Psoas muscle (tissue), 7 donors: ENCODE measurements at regions not wholly inside any gene's neighbourhood (a gene's known extent, or its start where the extent isn't known, plus 50 kb on each side); places are given as distances from the start of the nearest gene placed in this dataset.
"Not testable (repeated sequence)": the region's sequence is repeated elsewhere in the genome, so short reads cannot be mapped to it uniquely, and the experiment has no call there.

Source experiments
- ATAC-seq, 4 donors: fragments of 200-7000 bp; cut with Tn5 transposase; one replicate each; pipeline ENCODE4 v1.9.1; 2020; ENCODE audit warnings: moderate library complexity in 3 of 4, mild to moderate bottlenecking in 2 of 4
- DNase-seq, 2 donors: peaks; one replicate each; pipeline ENCODE4 v3.0.0-alpha.2; 2020
- H3K27ac ChIP-seq: fragments of 200-600 bp; one replicate; pipeline ENCODE4 v1.8.0; 2022
- H3K27me3 ChIP-seq, 3 donors: fragments of 200-600 bp in 1 of 3; one replicate each; pipeline versions ENCODE4 v1.6.1 to v1.8.0; 2013 to 2022; ENCODE audit warnings: low read length in 2 of 3, mild to moderate bottlenecking in 2 of 3, moderate library complexity in 1 of 3; ENCODE audit not compliant: insufficient read depth in 3 of 3
- H3K36me3 ChIP-seq, 2 donors: fragments of 200-600 bp in 1 of 2; one replicate each; pipeline versions ENCODE4 v1.6.1 to v1.8.0; 2013 to 2022; ENCODE audit warnings: low read depth in 1 of 2, mild to moderate bottlenecking in 1 of 2, moderate library complexity in 1 of 2; ENCODE audit not compliant: insufficient read depth in 1 of 2
- H3K4me1 ChIP-seq: fragments of 200-600 bp; one replicate; pipeline ENCODE4 v1.8.0; 2022
- H3K4me3 ChIP-seq: fragments of 200-600 bp; one replicate; pipeline ENCODE4 v1.8.0; 2022; ENCODE audit warnings: mild to moderate bottlenecking
- H3K9me3 ChIP-seq: fragments of 200-600 bp; one replicate; pipeline ENCODE4 v1.8.0; 2022
- CTCF ChIP-seq: fragments of 200-600 bp; IDR thresholded peaks from one replicate; pipeline ENCODE4 v1.8.0; 2022; ENCODE audit warnings: antibody characterized with exemption
- WGBS, 3 donors: extraction: QIAGEN DNeasy Blood & Tissue Kit; methylation state at CpG; one replicate each; pipeline versions ENCODE4 v1.1.6 to v1.1.7; 2013; 5-methylcytosine and 5-hydroxymethylcytosine counted together
- intact Hi-C, 2 donors: fragments of 100-400 bp; cut with DNase I; formaldehyde crosslinking; loops; one replicate each; pipeline versions ENCODE4 v1.11.0 to v1.14.2; 2022
- donor health status: healthy with polysubstance abuse.
- donor health status: DM: no; HTN: no; CAD: no; lungs with moderate emphysema.
- donor health status: Bipolar disorder and iron deficiency.
- donor health status: healthy.
- donor health status: DM: yes; HTN: yes; CAD: no.
- donor health status: DM: no; HTN: no; CAD: no.
- donor health status: DM: yes; HTN: yes; CAD: no.

- DNase-seq = no peak
- no peak for ATAC-seq
- no peak overlapping the region for H3K4me3 ChIP-seq
- H3K27me3 ChIP-seq = no peaks in the 10 kb centered on the region
- TF ChIP-seq CTCF = no peak
- intact Hi-C loops = no loop called here
- 77 to 83% (median 78%) methylated on average over 2 of the region's 2 CpGs for WGBS, 3 donors
- H3K27ac ChIP-seq = no peak overlapping the region
- no peaks in the 10 kb centered on the region for H3K4me1 ChIP-seq
- no peaks in the 10 kb centered on the region for H3K36me3 ChIP-seq
- peaks cover 6% of the 10 kb centered on the region for H3K9me3 ChIP-seq
Measured at GRCh38 chr5:165404917-165405316, 1899.5 kb downstream of the MAT2B start.

DNA sequence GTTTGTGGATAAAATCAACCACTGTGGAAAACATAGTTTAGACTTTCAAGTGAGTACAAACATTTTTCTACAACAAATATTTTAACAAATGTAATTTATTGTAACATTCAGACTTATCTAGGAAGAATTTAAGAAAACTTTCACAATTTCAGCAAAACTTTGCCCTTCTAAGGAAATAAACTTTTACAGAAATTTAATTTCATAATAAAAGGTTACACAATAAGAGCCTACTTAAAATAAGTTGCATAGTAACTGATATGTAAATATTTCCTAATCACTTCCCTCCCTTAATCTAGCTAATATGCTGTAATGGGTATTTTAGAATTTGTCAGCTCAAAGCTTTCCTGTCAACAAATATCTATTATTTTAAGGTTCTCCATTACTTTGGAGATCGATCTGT lies 1899.9 kb downstream of the MAT2B start:
- ATAC-seq (no peak), DNase-seq (no peak)
- no peak for TF ChIP-seq CTCF
- Histone ChIP-seq H3K36me3 (no peaks in the 10 kb centered on the region), H3K9me3 (peaks cover 6% of the 10 kb centered on the region), H3K27me3 (no peaks in the 10 kb centered on the region), H3K27ac (no peak overlapping the region), H3K4me3 (no peak overlapping the region), H3K4me1 (no peaks in the 10 kb centered on the region)
- intact Hi-C loops = no loop called here
- 68 to 75% (median 74%) methylated on average over 1 of the region's 1 CpG for WGBS, 3 donors

DNA sequence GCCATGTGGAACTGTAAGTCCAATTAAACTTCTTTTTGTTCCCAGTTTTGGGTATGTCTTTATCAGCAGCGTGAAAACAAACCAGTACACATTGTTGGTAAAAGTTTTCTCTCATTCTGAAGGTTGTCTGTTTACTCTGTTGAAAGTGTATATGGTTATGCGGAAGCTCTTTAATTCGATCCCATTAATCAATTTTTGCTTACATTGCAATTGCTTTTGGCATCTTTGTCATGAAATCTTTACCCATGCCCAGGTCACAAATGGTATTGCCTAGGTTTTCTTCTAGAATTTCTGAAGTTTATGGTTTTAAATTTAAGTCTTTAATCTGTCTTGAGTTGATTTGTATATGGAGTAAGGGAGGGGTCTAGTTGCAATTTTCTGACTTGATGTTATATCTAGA lies 1901.9 kb downstream of the MAT2B start:
- Histone ChIP-seq H3K4me3 (no peak overlapping the region), H3K9me3 (peaks cover 6% of the 10 kb centered on the region), H3K36me3 (no peaks in the 10 kb centered on the region), H3K27ac (no peak overlapping the region), H3K27me3 (no peaks in the 10 kb centered on the region), H3K4me1 (no peaks in the 10 kb centered on the region)
- DNase-seq (no peak), ATAC-seq (no peak)
- no peak for TF ChIP-seq CTCF
- 84 to 90% (median 85%) methylated on average over 3 of the region's 3 CpGs for WGBS, 3 donors
- intact Hi-C loops = no loop called here

- no peaks in the 10 kb centered on the region for H3K27me3 ChIP-seq
- H3K9me3 ChIP-seq = peaks cover 6% of the 10 kb centered on the region
- no peak for TF ChIP-seq CTCF
- H3K4me1 ChIP-seq = no peaks in the 10 kb centered on the region
- H3K27ac ChIP-seq = no peak overlapping the region
- DNase-seq (no peak), ATAC-seq (no peak)
- H3K36me3 ChIP-seq = no peaks in the 10 kb centered on the region
- no peak overlapping the region for H3K4me3 ChIP-seq
- WGBS, 3 donors = 85 to 88% (median 87%) methylated on average over 1 of the region's 1 CpG
- intact Hi-C loops = no loop called here
Measured at GRCh38 chr5:165410476-165410875, 1905.1 kb downstream of the MAT2B start.

DNA sequence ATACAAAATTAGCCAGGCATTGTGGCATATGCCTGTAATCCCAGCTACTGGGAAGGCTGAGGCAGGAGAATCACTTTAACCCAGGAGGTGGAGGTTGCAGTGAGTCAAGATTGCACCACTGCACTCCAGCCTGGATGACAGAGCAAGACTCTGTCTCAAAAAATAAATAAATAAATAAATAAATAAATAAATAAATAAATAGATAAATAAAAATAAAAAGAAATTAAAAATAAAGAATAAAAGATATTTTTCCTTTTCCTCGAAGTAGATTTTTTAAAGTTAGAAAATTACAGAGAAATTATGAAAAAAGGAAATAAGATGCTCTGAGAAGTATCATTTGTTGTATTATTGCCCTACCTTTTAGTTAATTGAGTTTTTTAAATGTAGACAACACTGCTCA lies 1906.1 kb downstream of the MAT2B start:
- H3K27me3 ChIP-seq, DNase-seq, H3K4me1 ChIP-seq, ATAC-seq, intact Hi-C loops, H3K27ac ChIP-seq, H3K4me3 ChIP-seq, H3K9me3 ChIP-seq, H3K36me3 ChIP-seq: not testable (repeated sequence)
- WGBS, 3 donors = 72 to 85% (median 83%) methylated on average over 1 of the region's 1 CpG
